OCI-LY7 (cell line): ENCODE measurements at regions not wholly inside any gene's neighbourhood (a gene's known extent, or its start where the extent isn't known, plus 50 kb on each side); places are given as distances from the start of the nearest gene placed in this dataset.

Experiments
- BruUV-seq: library from RNA; stranded (reverse); fragments of 400-500 nt; replicated peaks from 2 replicates; lab custom pipeline; 2021; lab: Mats Ljungman, UMichigan
- CTCF ChIA-PET: fragments of 300-600 bp; sonication (Branson Sonifier 250); formaldehyde crosslinking; loops from one replicate; lab custom pipeline; 2022; ENCODE audit warnings: antibody characterized with exemption; ENCODE audit not compliant: unreplicated experiment; lab: Charles Lee
- POLR2A ChIA-PET: fragments of 300-600 bp; sonication (Branson Sonifier 250); formaldehyde crosslinking; loops from one replicate; lab custom pipeline; 2022; ENCODE audit warnings: antibody characterized with exemption; lab: Charles Lee
- DNase-seq: peaks from one replicate; pipeline ENCODE4 v3.0.0-alpha.2; 2015; ENCODE audit warnings: low spot score
- H2AFZ ChIP-seq: fragments of 200-600 bp; sonication (generic), shearing (Covaris generic); 2 replicates; pipeline ENCODE4 v1.6.1; 2014; ENCODE audit warnings: mild to moderate bottlenecking, antibody characterized with exemption, low read length, moderate library complexity
- H3K27ac ChIP-seq: fragments of 200-600 bp; sonication (generic); 2 replicates; pipeline ENCODE4 v1.5.1; 2014; ENCODE audit warnings: mixed run types, low read depth, mild to moderate bottlenecking, moderate library complexity, low read length, inconsistent platforms; ENCODE audit not compliant: poor library complexity, severe bottlenecking
- H3K36me3 ChIP-seq: fragments of 200-600 bp; sonication (generic); 2 replicates; pipeline ENCODE4 v1.6.1; 2014; ENCODE audit warnings: mild to moderate bottlenecking, antibody characterized with exemption, low read length, moderate library complexity, mixed read lengths; ENCODE audit not compliant: insufficient read depth
- H3K4me1 ChIP-seq: fragments of 200-600 bp; sonication (generic); 2 replicates; pipeline ENCODE4 v1.5.1; 2014; ENCODE audit warnings: mild to moderate bottlenecking, low read length; ENCODE audit not compliant: insufficient read depth, poor library complexity, severe bottlenecking
- H3K4me2 ChIP-seq: fragments of 200-600 bp; sonication (generic); 2 replicates; pipeline ENCODE4 v1.6.1; 2014; ENCODE audit warnings: mild to moderate bottlenecking, low read length
- H3K4me3 ChIP-seq: fragments of 200-600 bp; sonication (generic); 2 replicates; pipeline ENCODE4 v1.5.1; 2014; ENCODE audit warnings: mild to moderate bottlenecking, low read depth, low read length; ENCODE audit not compliant: poor library complexity, severe bottlenecking
- H3K79me2 ChIP-seq: fragments of 200-600 bp; sonication (generic); 2 replicates; pipeline ENCODE4 v1.6.1; 2016; ENCODE audit warnings: low read depth, mild to moderate bottlenecking, low read length, moderate library complexity, mixed read lengths; ENCODE audit not compliant: insufficient read depth
- H3K9me2 ChIP-seq: fragments of 200-600 bp; sonication (generic); 2 replicates; pipeline ENCODE4 v1.6.1; 2016; ENCODE audit warnings: mild to moderate bottlenecking, low read length, mixed read lengths; ENCODE audit not compliant: insufficient read depth
- H3K9me3 ChIP-seq: fragments of 200-600 bp; sonication (generic); 2 replicates; pipeline ENCODE4 v1.6.1; 2014; ENCODE audit warnings: mild to moderate bottlenecking, mixed run types, low read length, mixed read lengths
- H4K20me1 ChIP-seq: fragments of 200-600 bp; sonication (generic); 2 replicates; pipeline ENCODE4 v1.6.1; 2014; ENCODE audit warnings: mild to moderate bottlenecking, antibody characterized with exemption, low read length, moderate library complexity, mixed read lengths; ENCODE audit not compliant: insufficient read depth
- EZH2phosphoT487 ChIP-seq: fragments of 200-600 bp; sonication (generic); IDR thresholded peaks from 2 replicates; pipeline ENCODE4 v1.6.1; 2018; ENCODE audit warnings: low read depth, borderline replicate concordance, mild to moderate bottlenecking, mixed run types, antibody characterized with exemption, low read length, moderate library complexity, mixed read lengths
- intact Hi-C: fragments of 100-400 bp; cut with micrococcal nuclease; formaldehyde crosslinking; loops from one replicate; pipeline ENCODE4 v1.10.0; 2022; ENCODE audit not compliant: unreplicated experiment
- TF ChIP-seq, protein P1 (sequence below): fragments of 200-600 bp; sonication (generic); conservative IDR thresholded peaks from 2 replicates; pipeline ENCODE4 v1.5.1; 2014; ENCODE audit warnings: mild to moderate bottlenecking, antibody characterized with exemption, low read length, moderate library complexity, mixed read lengths

DNA sequence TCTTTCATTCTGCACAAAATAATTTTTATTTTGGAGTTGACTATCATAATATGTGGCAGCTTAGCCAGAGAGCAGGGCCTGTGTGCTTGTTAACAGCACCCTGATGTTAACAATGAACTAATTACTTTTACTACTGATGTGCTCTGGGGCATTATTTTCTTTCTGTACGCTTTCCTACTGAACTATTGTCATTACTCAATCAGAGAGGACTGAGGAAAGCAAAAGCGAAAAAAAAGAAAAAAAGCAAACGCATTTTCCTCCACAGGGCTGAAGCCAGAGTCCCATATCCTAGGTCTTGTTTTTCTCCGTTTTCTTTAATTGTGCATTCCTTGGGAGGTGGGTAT lies 221.2 kb downstream of the TTLL7 start:
- no TSS peak for BruUV-seq
- Histone ChIP-seq H3K4me2 (no peak overlapping the region), H3K27ac (no peak overlapping the region), H3K9me3 (no peaks in the 10 kb centered on the region), H3K36me3 (no peaks in the 10 kb centered on the region), H3K4me3 (no peak overlapping the region), H3K4me1 (no peaks in the 10 kb centered on the region), H2AFZ (no peak overlapping the region), H3K9me2 (no peaks in the 10 kb centered on the region), H3K79me2 (no peaks in the 10 kb centered on the region), H4K20me1 (no peaks in the 10 kb centered on the region)
- POLR2A ChIA-PET, result no interaction called here
- no peak for TF ChIP-seq EZH2phosphoT487
- TF ChIP-seq, protein P1, sequence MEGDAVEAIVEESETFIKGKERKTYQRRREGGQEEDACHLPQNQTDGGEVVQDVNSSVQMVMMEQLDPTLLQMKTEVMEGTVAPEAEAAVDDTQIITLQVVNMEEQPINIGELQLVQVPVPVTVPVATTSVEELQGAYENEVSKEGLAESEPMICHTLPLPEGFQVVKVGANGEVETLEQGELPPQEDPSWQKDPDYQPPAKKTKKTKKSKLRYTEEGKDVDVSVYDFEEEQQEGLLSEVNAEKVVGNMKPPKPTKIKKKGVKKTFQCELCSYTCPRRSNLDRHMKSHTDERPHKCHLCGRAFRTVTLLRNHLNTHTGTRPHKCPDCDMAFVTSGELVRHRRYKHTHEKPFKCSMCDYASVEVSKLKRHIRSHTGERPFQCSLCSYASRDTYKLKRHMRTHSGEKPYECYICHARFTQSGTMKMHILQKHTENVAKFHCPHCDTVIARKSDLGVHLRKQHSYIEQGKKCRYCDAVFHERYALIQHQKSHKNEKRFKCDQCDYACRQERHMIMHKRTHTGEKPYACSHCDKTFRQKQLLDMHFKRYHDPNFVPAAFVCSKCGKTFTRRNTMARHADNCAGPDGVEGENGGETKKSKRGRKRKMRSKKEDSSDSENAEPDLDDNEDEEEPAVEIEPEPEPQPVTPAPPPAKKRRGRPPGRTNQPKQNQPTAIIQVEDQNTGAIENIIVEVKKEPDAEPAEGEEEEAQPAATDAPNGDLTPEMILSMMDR, result no peak
- CTCF ChIA-PET, result no interaction called here
- DNase-seq, result no peak
- intact Hi-C loops, result loop anchor here (5.0 kb wide), 1 partner anchor 35 kb away; no protein-coding TSS in a partner anchor

DNA sequence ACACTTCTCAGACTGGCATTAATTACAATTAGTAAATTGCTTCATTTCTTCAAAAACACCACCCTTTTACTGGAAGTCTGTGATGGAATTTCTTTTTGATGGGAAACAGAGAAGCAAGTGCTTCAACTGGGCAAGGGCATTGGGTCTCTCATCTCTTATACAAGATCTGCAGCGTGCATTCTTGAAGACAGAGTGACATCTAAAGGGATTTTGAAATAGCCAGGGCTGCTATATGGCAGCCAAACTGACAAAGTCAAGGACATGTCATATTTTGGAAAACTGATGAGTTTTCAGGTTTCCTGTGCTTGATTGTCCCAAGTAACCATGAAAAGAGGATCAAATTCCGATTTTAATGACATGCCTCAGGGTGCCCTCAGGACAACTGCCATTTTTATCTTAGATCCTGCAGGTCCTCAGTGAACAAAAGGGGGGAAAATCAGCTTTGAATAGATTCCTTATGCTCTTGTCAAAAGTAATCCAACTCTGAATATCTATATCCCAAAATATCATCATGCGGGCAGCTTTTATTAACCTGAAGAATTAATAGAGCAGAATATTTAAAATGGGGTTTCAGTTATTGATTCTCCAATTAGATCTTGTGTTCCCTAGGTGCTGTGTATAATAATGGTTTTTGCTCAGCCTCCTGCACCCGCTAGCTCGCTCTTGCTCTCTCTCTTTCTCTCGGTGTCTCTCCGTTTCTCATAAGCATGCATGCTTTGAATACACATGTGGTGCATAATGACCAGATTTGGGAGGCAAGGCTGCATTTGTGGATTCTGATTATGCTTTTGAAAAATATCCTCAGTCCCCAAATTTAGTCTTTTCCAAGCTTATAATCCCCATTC lies 221.8 kb downstream of the TTLL7 start:
- Histone ChIP-seq H3K4me3 (no peak overlapping the region), H3K79me2 (no peaks in the 10 kb centered on the region), H3K27ac (no peak overlapping the region), H3K9me3 (no peaks in the 10 kb centered on the region), H2AFZ (no peak overlapping the region), H3K9me2 (no peaks in the 10 kb centered on the region), H3K4me2 (no peak overlapping the region), H3K4me1 (no peaks in the 10 kb centered on the region), H4K20me1 (no peaks in the 10 kb centered on the region), H3K36me3 (no peaks in the 10 kb centered on the region)
- intact Hi-C loops, result loop anchor here (5.0 kb wide), 1 partner anchor 35 kb away; no protein-coding TSS in a partner anchor
- BruUV-seq, result no TSS peak
- CTCF ChIA-PET, result no interaction called here
- DNase-seq, result peak; percentile 21
- TF ChIP-seq, protein P1, result no peak; the same call in 1 of the 2 replicates
- no peak for TF ChIP-seq EZH2phosphoT487
- POLR2A ChIA-PET, result no interaction called here
